ENCODE measurements at regions not wholly inside any gene's neighbourhood (a gene's known extent, or its start where the extent isn't known, plus 50 kb on each side); places are given as distances from the start of the nearest gene placed in this dataset.

- no peak overlapping the region for H3K4me3 ChIP-seq (ENCODE audit: low read length)
- DNase-seq (ENCODE audit: low read depth): no peak
- TF ChIP-seq, protein P1, sequence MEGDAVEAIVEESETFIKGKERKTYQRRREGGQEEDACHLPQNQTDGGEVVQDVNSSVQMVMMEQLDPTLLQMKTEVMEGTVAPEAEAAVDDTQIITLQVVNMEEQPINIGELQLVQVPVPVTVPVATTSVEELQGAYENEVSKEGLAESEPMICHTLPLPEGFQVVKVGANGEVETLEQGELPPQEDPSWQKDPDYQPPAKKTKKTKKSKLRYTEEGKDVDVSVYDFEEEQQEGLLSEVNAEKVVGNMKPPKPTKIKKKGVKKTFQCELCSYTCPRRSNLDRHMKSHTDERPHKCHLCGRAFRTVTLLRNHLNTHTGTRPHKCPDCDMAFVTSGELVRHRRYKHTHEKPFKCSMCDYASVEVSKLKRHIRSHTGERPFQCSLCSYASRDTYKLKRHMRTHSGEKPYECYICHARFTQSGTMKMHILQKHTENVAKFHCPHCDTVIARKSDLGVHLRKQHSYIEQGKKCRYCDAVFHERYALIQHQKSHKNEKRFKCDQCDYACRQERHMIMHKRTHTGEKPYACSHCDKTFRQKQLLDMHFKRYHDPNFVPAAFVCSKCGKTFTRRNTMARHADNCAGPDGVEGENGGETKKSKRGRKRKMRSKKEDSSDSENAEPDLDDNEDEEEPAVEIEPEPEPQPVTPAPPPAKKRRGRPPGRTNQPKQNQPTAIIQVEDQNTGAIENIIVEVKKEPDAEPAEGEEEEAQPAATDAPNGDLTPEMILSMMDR (conservative IDR thresholded peaks at IDR 0.05; ENCODE audit: low read length): no peak
Measured at GRCh38 chr1:195054217-195054687, 1554.0 kb downstream of the KCNT2 start.

DNA sequence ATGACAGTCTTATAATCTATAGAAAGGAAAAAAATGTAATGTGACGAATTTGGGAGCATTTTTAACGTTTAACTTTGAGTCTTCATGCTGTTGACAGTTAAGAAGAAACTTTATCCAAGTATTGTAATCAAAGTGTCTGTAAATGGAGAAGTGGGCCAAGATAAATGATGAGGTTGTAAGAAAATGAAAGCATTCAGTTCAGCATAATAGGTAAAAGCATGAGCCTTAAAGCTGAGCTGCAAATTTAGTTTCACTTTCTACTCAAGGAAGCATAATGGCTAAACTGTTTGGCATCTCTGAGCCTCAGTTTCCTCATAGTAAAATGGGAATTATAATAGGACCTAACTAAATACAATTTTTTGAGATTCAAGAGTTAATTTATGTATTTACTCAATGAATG is 1554.8 kb downstream of the KCNT2 start:
- TF ChIP-seq, protein P1 (conservative IDR thresholded peaks at IDR 0.05; ENCODE audit: low read length): no peak
- no peak for DNase-seq (ENCODE audit: low read depth)
- no peak overlapping the region for H3K4me3 ChIP-seq (ENCODE audit: low read length)

GRCh38 chr1:195047772-195048171 is 1560.5 kb downstream of the KCNT2 start:
- H3K4me3 ChIP-seq (ENCODE audit: low read length): no peak overlapping the region
- TF ChIP-seq, protein P1 (conservative IDR thresholded peaks at IDR 0.05; ENCODE audit: low read length): no peak
- no peak for DNase-seq (ENCODE audit: low read depth)

- TF ChIP-seq, protein P1 (conservative IDR thresholded peaks at IDR 0.05; ENCODE audit: low read length): no peak
- H3K4me3 ChIP-seq (ENCODE audit: low read length): no peak overlapping the region
- no peak for DNase-seq (ENCODE audit: low read depth)
Measured at GRCh38 chr1:195045072-195045471, 1563.2 kb downstream of the KCNT2 start.

DNA sequence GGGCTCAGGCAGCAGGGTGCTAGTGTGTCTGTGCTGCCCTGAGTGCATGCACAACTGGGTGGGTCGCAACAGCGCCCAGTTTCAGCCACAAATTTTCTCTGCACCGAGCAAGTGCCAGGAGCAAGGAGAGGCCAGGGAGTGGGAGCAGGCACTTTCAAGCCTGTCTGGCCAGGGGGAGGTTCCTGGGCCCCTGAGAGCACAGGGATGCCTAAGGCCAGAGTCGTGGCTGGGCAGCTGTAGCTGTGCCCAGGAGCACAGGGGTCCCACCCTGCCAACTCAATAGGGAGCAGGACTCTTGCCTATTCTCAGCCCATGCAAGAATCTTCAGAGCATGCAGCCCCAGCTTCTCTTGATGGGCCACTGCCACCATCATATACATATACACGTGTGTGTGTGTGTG is 1577.4 kb downstream of the KCNT2 start:
- no peak for DNase-seq (ENCODE audit: low read depth)
- no peak overlapping the region for H3K4me3 ChIP-seq (ENCODE audit: low read length)
- TF ChIP-seq, protein P1 (conservative IDR thresholded peaks at IDR 0.05; ENCODE audit: low read length): no peak

DNA sequence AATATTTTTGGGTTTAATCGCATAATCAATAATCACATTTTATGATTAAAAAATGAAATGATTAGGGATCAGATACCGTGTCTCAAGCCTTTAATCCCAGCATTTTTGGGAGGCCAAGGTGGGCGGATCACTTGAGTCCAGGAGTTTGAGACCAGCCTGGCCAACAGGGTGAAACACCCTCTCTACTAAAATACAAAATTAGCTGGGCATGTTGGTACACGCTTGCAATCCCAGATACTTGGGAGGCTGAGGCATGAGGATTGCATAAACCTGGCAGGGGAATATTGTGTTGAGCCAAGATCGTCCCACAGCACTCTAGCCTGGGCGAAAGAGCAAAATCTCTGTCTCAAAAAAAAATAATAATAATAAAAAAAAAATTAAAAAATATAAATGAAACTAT is 1581.4 kb downstream of the KCNT2 start:
- DNase-seq (ENCODE audit: low read depth): no peak
- no peak overlapping the region for H3K4me3 ChIP-seq (ENCODE audit: low read length)
- TF ChIP-seq, protein P1 (conservative IDR thresholded peaks at IDR 0.05; ENCODE audit: low read length): no peak

GRCh38 chr1:195019385-195019784 is 1588.9 kb downstream of the KCNT2 start:
- TF ChIP-seq, protein P1 (conservative IDR thresholded peaks at IDR 0.05; ENCODE audit: low read length): no peak
- H3K4me3 ChIP-seq (ENCODE audit: low read length): no peak overlapping the region
- DNase-seq (ENCODE audit: low read depth): no peak
